ENCODE measurements at regions not wholly inside any gene's neighbourhood (a gene's known extent, or its start where the extent isn't known, plus 50 kb on each side); places are given as distances from the start of the nearest gene placed in this dataset.
A peak's percentile ranks its signal among the peaks of the same experiment; 100 is the strongest.
"Not testable (repeated sequence)": the region's sequence is repeated elsewhere in the genome, so short reads cannot be mapped to it uniquely, and the experiment has no call there.

- not testable (repeated sequence) for DNase-seq
Measured at GRCh38 chr7:101679653-101680173, 50.6 kb upstream of the MYL10 start.

DNA sequence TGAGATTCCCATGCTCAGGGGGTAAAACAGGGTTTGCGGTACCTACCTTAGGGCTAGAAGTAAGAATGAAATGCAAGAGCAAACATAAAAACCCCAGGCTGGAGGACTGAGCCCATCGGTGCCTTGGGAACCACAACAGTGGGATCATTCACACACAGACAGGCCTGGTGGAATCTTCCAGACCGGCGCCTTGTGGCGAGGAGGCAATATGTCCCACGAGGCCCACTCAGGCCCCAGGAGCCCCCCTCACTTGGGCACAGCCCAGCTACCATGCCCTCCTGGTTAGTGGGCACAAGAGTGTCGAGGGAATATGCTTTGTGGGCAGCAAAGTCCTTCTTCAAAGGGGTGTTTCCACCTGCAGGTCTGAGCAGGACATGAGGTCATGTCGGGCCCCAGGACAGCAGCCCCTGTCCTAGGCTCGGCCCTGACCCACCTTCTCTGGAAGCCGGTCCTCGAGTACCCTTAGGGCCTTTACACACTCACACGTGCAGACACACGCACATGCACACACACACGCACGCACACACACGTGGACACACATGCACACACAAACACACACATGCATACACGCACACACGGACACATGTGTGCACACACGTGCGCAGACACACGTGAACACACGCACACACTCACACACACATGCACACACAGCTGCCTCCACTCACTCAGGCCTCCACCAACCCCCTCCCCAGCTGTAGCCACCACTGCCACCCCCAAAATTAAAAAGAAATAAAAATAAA, 51.5 kb upstream of the MYL10 start:
- no peak for DNase-seq

DNA sequence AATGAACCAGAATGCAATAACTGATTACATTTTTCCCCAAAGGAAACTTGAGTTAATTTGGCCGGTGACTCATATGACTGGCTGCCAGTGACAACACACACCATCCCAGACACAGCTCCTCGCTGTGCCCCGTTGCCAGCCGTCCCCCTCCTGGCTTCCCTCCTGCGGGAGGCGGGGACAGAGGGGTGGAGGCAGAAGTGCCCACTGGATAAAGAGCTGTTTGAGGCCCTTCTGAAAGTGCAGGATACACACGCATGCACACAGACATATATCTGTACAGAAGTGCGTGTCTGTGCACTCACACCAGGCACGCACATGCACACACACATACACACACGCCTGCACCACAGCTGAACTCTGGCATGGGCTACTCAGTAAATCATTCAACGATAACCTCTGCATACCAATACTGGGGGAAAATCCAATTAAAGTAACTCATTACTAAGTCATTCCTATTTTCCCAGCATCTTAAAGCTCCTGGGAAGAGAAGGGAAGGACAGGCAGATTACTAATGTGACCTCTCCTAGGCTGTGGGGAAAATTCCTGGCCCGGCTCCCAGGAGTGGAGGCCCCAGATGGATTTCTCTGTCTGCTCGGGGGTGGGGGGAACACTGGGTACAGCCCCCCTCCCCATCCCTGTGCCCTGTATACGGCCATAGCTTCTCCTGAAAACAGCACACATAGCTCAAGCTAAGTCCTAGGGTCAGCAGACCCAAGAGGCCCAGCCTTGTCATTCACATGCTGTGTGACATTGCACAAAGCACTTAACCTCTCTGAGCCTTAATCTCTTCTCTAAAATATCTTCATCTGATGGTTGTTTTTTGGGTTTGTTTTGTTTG, 52.3 kb upstream of the MYL10 start:
- DNase-seq, result no peak

DNA sequence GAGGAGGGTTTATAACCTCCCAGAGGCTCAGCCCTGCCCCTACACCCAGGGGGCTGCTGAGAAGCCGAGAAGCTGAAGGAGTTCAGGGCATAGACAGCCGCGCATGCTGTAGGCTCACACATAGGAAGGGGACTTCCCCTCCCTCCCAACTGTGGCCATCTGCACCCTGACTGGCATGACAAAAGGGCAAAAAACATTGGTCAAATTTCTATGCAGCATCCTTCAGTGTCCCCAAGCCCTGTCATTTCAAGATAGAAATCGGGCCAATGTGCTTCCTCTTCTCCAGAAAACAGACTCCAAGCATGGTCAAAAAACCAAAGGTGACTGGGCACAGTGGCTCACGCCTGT, 55.9 kb upstream of the MYL10 start:
- DNase-seq, result no peak

DNA sequence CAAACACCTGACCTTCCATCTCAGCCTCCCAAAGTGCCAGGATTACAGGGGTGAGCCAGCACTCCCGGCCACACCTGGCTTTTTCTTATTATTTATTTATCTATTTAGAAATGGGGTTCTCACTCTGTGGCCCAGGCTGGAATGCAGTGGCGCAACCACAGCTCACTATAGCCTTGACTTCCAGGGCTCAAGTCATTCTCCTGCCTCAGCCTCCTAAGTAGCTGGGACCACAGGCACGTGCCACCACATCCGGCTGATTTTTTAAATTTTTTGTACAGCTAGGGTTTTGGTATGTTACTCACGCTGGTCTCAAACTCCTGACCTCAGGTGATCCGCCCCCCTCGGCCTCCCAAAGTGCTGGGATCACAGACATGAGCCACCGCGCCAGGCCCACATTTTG, 56.9 kb upstream of the MYL10 start:
- no peak for DNase-seq

GRCh38 chr7:101687081-101687480, 58.0 kb upstream of the MYL10 start:
- no peak for DNase-seq

DNA sequence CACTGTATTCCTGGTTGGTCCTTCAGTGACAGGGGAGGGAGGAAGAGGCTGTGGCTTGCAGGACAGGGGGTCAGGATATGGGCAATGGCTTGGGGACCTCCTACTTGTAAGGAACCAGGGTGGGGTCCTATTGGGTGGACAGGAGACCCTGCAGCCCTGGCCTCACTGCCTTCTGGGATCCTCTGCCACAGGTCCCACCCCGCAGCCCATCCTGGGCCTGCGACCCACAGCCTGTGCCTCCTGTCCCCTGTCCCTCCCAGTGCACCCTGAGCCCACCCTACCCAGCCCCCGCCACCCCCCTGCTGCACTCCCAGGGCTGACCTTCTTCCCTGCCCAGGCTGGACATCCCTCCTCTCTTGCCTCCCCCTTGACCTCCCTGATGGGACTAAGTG, 58.7 kb upstream of the MYL10 start:
- no peak for DNase-seq

DNA sequence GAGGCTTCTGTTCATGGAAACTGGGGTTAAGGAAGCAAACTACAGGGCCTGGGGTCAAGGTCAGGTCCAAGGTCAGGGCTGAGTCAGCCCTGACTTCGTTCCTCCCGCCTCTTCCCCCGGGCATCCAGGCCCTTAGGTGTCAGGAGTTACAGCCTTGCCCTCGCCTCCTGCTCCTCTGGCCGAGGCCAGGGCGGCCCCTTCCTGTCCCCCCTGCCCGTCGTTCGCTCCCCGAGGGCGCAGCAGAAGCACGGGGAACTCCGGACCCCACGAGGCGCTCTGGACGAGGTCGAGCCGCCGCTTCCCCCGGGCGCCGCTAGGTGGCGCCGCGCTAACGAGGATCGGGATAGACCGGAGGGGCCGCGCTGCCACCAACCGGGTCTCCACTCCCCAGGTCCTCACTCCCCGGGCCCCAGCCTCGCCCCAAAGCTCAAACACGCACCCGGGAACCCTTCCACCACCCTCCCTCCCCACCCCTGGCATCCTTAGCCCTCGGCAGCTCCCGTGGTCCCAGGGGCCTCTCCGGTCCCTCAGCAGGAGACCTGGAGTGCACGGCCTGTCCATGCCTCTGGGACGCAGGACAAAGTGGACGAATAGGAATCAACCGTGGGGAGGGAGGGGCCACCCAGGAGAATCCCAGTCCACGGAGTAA, 59.2 kb upstream of the MYL10 start:
- DNase-seq, result peak; percentile 47

DNA sequence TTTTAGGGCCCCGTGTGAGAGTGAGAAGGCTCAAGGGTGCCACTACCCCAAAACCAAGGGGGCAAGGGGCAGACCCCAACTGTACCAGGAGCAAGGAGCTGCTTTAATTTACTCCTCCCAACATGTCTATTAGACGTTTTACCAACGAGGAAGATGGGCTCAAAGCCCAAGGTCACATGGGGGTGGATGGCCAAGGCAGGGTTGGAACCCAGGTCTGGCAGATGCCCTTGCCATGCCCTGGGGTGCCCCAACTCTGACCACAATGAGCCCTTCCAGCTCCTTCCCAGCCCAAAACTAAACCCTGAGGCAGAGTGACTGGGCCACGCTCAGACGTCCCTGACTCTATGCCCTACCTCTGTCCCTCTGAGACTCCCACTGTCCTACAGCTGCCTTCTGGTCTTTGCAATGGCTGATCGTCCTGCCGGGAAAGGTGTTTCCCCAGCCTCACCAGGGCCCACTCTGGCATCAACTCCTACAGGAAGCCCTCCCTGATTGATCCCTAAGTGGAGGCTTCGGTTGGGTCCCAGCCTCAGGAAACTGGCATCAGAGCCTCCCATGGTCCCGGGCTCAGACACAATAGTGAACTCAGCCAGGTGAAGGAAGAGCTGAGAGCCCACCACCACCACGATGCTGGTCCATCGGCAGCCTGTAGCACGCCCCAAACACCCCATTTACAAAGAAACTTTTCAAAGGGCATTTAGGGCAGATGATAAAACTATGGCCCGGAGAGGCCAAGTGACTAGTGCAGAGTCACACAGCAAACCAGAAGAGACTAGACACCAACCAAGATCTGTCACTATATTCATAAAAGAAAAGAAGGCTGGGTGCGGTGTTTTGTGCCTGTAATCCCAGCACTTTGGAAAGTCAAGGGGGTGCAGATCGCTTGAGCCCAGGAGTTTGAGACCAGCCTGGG, 60.2 kb upstream of the MYL10 start:
- DNase-seq, result no peak

GRCh38 chr7:101690061-101690460, 61.0 kb upstream of the MYL10 start:
- no peak for DNase-seq

GRCh38 chr7:101691822-101692384, 62.8 kb upstream of the MYL10 start:
- no peak for DNase-seq

GRCh38 chr7:101693498-101694091, 64.5 kb upstream of the MYL10 start:
- DNase-seq, result no peak

DNA sequence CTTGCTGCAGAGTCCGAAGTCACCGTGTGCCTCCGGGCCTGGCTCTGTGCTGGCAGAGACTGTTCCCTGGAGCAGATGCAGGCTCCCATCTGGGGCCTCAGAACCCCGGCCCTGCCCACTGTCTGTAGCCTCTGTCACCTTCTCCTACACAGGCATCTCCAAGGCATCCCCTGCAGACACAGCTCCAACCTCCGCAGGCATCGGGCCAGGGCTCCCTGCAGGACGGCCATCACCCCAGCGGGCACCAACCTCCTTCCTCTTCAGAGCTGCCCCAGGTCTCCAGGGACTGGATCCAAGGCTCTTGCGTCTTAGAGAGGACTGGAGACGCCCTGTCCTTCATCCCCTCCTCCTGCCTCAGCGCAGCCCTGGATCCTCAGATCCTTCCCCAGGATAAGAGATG, 69.9 kb upstream of the MYL10 start:
- no peak for DNase-seq

DNA sequence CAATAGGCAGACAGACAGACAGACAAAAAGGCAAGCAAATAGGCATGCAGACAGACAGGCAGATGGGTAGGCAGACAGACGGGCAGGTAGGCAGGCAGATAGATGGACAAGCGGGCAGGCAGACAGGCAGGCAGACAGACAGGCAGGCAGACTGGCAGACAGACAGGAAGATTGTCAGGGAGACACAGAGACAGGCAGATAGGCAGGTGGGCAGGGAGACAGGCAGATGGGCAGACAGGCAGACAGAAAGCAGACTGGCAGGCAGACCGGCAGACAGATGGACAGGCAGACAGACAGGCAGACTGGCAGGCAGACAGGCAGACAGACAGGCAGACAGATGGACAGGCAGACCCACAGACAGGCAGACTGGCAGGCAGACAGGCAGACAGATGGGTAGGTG, 70.3 kb upstream of the MYL10 start:
- no peak for DNase-seq

- DNase-seq, result no peak
Measured at GRCh38 chr7:101699881-101700823, 71.1 kb upstream of the MYL10 start.

GRCh38 chr7:101701153-101701794, 72.2 kb upstream of the MYL10 start:
- no peak for DNase-seq

- DNase-seq, result no peak
Measured at GRCh38 chr7:101702362-101702850, 73.3 kb upstream of the MYL10 start.

DNA sequence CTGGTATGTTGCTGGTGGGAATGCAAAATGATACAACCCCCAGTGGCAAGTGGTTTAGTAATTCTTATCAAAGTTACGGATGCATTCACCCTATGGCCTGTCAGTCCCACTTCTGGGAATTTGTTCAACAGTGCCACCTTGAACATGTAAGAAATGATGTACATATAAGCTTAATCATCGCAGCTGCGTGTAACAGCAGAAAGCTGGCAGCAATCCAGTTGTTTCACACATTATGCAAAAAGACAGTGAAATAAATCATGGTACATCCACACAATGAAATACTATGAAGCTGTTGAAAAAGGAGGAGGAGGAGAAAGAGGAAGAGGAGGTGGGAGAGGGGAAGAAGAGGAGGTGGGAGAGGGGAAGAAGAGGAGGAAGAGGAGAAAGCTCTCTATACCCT, 76.2 kb upstream of the MYL10 start:
- DNase-seq, result no peak

GRCh38 chr7:101707587-101707986, 78.5 kb upstream of the MYL10 start:
- DNase-seq, result no peak

DNA sequence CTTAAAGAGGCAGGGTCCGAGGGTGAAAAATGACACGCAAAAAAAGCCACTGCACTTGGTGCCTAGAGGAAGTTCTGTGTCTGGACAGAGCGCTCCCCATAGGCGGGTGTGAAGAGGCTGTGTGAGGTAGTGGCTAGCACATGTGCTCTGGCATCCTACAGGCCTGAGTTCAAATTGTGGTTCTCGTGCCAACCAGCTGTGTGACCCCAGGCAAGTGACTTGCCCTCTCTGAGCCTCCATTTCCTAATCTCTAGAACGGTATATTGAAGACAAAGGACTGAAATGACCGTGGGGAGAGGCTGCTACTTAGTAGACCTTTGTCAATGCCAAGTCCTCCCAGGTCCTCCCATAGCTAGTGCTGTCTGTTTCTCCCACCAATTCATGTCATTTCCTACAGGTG, 79.1 kb upstream of the MYL10 start:
- DNase-seq, result no peak

Measured in NCI-H2227 treated with DMSO at 0.1 percent for 48 hours (cell line).